ENCODE measurements at regions not wholly inside any gene's neighbourhood (a gene's known extent, or its start where the extent isn't known, plus 50 kb on each side); places are given as distances from the start of the nearest gene placed in this dataset.

DNA sequence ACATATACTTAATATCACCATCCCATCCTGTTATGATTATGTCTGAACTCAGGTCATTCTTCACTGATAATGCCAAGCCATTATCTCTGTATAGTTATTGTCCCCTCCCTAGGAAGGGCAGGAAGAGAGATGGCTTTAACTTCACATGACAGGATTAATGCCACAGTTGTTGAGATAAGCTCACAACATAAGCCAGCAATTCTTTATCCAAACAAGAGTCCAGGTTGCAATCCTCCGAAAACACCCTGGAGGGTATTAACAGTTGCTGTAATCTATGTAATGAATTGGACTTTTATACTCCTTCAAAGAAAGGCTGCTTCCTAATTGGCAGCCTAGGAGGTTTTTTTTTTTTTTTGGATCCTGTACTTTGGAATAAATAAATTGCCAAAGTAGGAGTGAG, 779.4 kb downstream of the SEMA5A start:
- TF ChIP-seq, protein P1, sequence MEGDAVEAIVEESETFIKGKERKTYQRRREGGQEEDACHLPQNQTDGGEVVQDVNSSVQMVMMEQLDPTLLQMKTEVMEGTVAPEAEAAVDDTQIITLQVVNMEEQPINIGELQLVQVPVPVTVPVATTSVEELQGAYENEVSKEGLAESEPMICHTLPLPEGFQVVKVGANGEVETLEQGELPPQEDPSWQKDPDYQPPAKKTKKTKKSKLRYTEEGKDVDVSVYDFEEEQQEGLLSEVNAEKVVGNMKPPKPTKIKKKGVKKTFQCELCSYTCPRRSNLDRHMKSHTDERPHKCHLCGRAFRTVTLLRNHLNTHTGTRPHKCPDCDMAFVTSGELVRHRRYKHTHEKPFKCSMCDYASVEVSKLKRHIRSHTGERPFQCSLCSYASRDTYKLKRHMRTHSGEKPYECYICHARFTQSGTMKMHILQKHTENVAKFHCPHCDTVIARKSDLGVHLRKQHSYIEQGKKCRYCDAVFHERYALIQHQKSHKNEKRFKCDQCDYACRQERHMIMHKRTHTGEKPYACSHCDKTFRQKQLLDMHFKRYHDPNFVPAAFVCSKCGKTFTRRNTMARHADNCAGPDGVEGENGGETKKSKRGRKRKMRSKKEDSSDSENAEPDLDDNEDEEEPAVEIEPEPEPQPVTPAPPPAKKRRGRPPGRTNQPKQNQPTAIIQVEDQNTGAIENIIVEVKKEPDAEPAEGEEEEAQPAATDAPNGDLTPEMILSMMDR (IDR thresholded peaks at IDR 0.05), result no peak
- no peak for TF ChIP-seq EZH2phosphoT487 (IDR thresholded peaks at IDR 0.05)
